Keratinocyte (primary cell): ENCODE measurements at regions not wholly inside any gene's neighbourhood (a gene's known extent, or its start where the extent isn't known, plus 50 kb on each side); places are given as distances from the start of the nearest gene placed in this dataset.

Experiments
- DNase-seq: peaks from one replicate; pipeline ENCODE4 v3.0.0-alpha.2; 2011; ENCODE audit warnings: low read depth, missing footprints, low spot score
- FAIRE-seq: peaks from 2 replicates; lab custom pipeline; 2011; peaks lifted over from hg19 to GRCh38; lab: Jason Lieb, UNC
- H2AFZ ChIP-seq: 2 replicates; pipeline ENCODE4 v1.6.0; 2012; ENCODE audit warnings: low read length, control low read depth, inconsistent platforms; ENCODE audit not compliant: control insufficient read depth
- H3K27ac ChIP-seq: 2 replicates; pipeline ENCODE4 v1.5.1; 2011; ENCODE audit warnings: low read length; ENCODE audit not compliant: control insufficient read depth, insufficient read depth
- H3K27me3 ChIP-seq: 3 replicates; pipeline ENCODE4 v1.6.0; 2011; ENCODE audit warnings: low read length; ENCODE audit not compliant: control insufficient read depth, insufficient read depth; ENCODE audit errors: extremely low read depth
- H3K36me3 ChIP-seq, 2 experiments: 2 replicates in 1 of 2; 3 replicates in 1 of 2; pipeline ENCODE4 v1.5.1; 2011; ENCODE audit warnings: low read length in 2 of 2, mild to moderate bottlenecking in 1 of 2; ENCODE audit not compliant: control insufficient read depth in 2 of 2, insufficient read depth in 2 of 2; ENCODE audit errors: extremely low read depth in 1 of 2
- H3K4me1 ChIP-seq: 3 replicates; pipeline ENCODE4 v1.5.1; 2011; ENCODE audit warnings: low read length; ENCODE audit not compliant: control insufficient read depth, insufficient read depth; ENCODE audit errors: extremely low read depth
- H3K4me2 ChIP-seq: 3 replicates; pipeline ENCODE4 v1.6.0; 2011; ENCODE audit warnings: low read depth, low read length; ENCODE audit not compliant: control insufficient read depth, insufficient read depth; ENCODE audit errors: extremely low read depth
- H3K4me3 ChIP-seq, 3 experiments: fragments of 200-600 bp in 1 of 3; sonication (generic) in 1 of 3; 2 replicates in 2 of 3; 3 replicates in 1 of 3; pipeline ENCODE4 v1.5.1; 2011 to 2016; ENCODE audit warnings: low read length in 3 of 3, mild to moderate bottlenecking in 3 of 3, control low read depth in 2 of 3, inconsistent platforms in 1 of 3, low read depth in 1 of 3, mixed read lengths in 1 of 3, mixed run types in 1 of 3, moderate library complexity in 1 of 3; ENCODE audit not compliant: control insufficient read depth in 2 of 3, insufficient read depth in 2 of 3; ENCODE audit errors: extremely low read depth in 1 of 3
- H3K79me2 ChIP-seq: 2 replicates; pipeline ENCODE4 v1.6.0; 2012; ENCODE audit warnings: low read length; ENCODE audit not compliant: control insufficient read depth, insufficient read depth
- H3K9ac ChIP-seq: 3 replicates; pipeline ENCODE4 v1.6.0; 2011; ENCODE audit warnings: low read length; ENCODE audit not compliant: control insufficient read depth, insufficient read depth; ENCODE audit errors: extremely low read depth
- H3K9me1 ChIP-seq: 3 replicates; pipeline ENCODE4 v1.6.0; 2011; ENCODE audit warnings: low read length; ENCODE audit not compliant: control insufficient read depth, insufficient read depth; ENCODE audit errors: extremely low read depth
- H3K9me3 ChIP-seq: 2 replicates; pipeline ENCODE4 v1.5.1; 2012; ENCODE audit warnings: low read depth, low read length; ENCODE audit not compliant: control insufficient read depth
- H4K20me1 ChIP-seq: 3 replicates; pipeline ENCODE4 v1.6.0; 2011; ENCODE audit warnings: low read length; ENCODE audit not compliant: control insufficient read depth, insufficient read depth; ENCODE audit errors: extremely low read depth
- CTCF ChIP-seq, 3 experiments: IDR thresholded peaks in 1 of 3; conservative IDR thresholded peaks in 1 of 3; optimal IDR thresholded peaks in 1 of 3; 2 replicates in 2 of 3; 3 replicates in 1 of 3; pipeline versions ENCODE3 to v1.5.1; 2011; ENCODE audit warnings: low read length in 3 of 3, mild to moderate bottlenecking in 3 of 3, moderate library complexity in 2 of 3, control low read depth in 1 of 3, inconsistent platforms in 1 of 3; ENCODE audit not compliant: insufficient read depth in 2 of 3; ENCODE audit errors: extremely low read depth in 1 of 3
- EZH2 ChIP-seq: IDR thresholded peaks from one replicate; pipeline ENCODE4 v1.6.1; 2012; ENCODE audit warnings: inconsistent platforms, mild to moderate bottlenecking, low read length, moderate library complexity
- dilution Hi-C: fragments of 300-500 bp; cut with MboI; formaldehyde crosslinking; loops from one replicate; pipeline ENCODE4 v1.7.0; 2020; ENCODE audit warnings: low sequenced_read_pairs; ENCODE audit not compliant: extremely low pct_ligation_motif_present

DNA sequence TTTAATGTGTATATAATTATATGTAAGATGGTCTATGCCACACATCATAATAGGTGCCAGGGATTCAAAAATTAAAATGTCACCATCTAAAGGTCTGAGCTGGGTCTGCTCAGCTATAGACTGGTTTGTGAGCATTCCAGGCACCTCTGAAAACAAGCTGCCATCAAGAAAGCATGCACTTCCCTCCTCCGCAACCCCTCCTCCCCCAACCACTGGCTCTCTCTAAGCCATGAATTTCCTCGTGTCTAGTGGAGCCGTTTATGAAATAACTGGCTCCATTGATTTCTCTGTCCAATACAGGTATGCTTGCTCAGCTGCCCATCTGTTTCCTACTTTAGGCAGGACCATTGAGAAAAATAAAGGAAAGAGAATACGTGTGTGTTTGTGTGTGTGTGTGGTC lies 522.6 kb upstream of the PLXNA2 start:
- Histone ChIP-seq H3K9me1 (no peaks in the 10 kb centered on the region), H4K20me1 (no peaks in the 10 kb centered on the region), H2AFZ (no peak overlapping the region), H3K27me3 (no peaks in the 10 kb centered on the region), H3K79me2 (no peaks in the 10 kb centered on the region), H3K4me1 (no peaks in the 10 kb centered on the region), H3K4me3 (no peak overlapping the region), H3K4me2 (no peak overlapping the region), H3K27ac (no peak overlapping the region), H3K36me3 (no peaks in the 10 kb centered on the region), H3K9ac (no peak overlapping the region), H3K9me3 (no peaks in the 10 kb centered on the region)
- DNase-seq (no peak), FAIRE-seq (no peak)
- dilution Hi-C loops, result no loop called here
- TF ChIP-seq EZH2 (no peak), CTCF (optimal IDR thresholded peaks at IDR 0.05 in 1 of 3, IDR thresholded peaks at IDR 0.05 in 1 of 3, conservative IDR thresholded peaks at IDR 0.05 in 1 of 3; ENCODE audit: extremely low read depth in 1 of 3, insufficient read depth in 2 of 3, low read length in 3 of 3) (no peak)

DNA sequence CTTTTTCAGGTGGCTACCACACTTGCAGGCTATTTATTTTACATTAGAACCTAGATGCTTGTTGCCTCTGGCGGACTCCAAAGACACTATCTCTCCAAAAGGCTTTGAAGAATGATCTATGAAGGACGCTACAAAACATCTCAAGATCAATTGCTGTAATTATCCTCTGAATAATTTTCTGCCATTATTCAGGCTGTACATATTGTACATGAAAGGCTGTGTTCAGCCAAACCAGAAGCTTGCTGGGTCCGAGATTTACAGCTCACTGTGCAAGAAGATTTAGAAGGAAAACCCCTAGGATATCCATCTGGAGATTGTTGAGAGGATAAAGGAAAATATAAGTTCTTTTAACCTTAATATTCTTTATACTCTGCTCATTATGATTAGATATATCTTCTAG lies 523.6 kb upstream of the PLXNA2 start:
- Histone ChIP-seq H3K4me2 (no peak overlapping the region), H3K79me2 (no peaks in the 10 kb centered on the region), H3K4me1 (no peaks in the 10 kb centered on the region), H4K20me1 (no peaks in the 10 kb centered on the region), H3K36me3 (no peaks in the 10 kb centered on the region), H2AFZ (no peak overlapping the region), H3K9ac (no peak overlapping the region), H3K9me3 (no peaks in the 10 kb centered on the region), H3K27ac (no peak overlapping the region), H3K4me3 (no peak overlapping the region), H3K27me3 (no peaks in the 10 kb centered on the region), H3K9me1 (no peaks in the 10 kb centered on the region)
- TF ChIP-seq CTCF (optimal IDR thresholded peaks at IDR 0.05 in 1 of 3, IDR thresholded peaks at IDR 0.05 in 1 of 3, conservative IDR thresholded peaks at IDR 0.05 in 1 of 3; ENCODE audit: extremely low read depth in 1 of 3, insufficient read depth in 2 of 3, low read length in 3 of 3), result no peak
- DNase-seq (no peak), FAIRE-seq (no peak)
- dilution Hi-C loops, result no loop called here
